RWPE1 (cell line): ENCODE measurements at regions not wholly inside any gene's neighbourhood (a gene's known extent, or its start where the extent isn't known, plus 50 kb on each side); places are given as distances from the start of the nearest gene placed in this dataset.

Source experiments
- CTCF ChIA-PET: fragments of 350-600 bp; sonication (Branson Sonifier 250); formaldehyde crosslinking; extraction: SDS; loops from one replicate; lab custom pipeline; 2021; lab: Yijun Ruan, JAX
- POLR2A ChIA-PET: fragments of 400-600 bp; formaldehyde crosslinking; extraction: SDS; loops from one replicate; lab custom pipeline; 2020; ENCODE audit warnings: antibody characterized with exemption; ENCODE audit not compliant: low non-redundant PET; lab: Yijun Ruan, JAX
- DNase-seq: peaks from one replicate; pipeline ENCODE4 v3.0.0; 2012; ENCODE audit warnings: low spot score
- H3K27ac ChIP-seq: fragments of 450-650 bp; 2 replicates; pipeline ENCODE4 v1.5.1; 2017
- CTCF ChIP-seq: fragments of 450-650 bp; conservative IDR thresholded peaks from 2 replicates; pipeline ENCODE4 v1.5.1; 2017; ENCODE audit warnings: low read depth, mild to moderate bottlenecking

GRCh38 chr16:73347500-73348375 lies 299.8 kb upstream of the ZFHX3 start:
- ChIA-PET CTCF (interaction anchor here (0.6 kb wide), 1 partner anchor 1270 kb away, joined by 3 read pairs; no protein-coding TSS in a partner anchor), POLR2A (no interaction called here)
- no peak overlapping the region for H3K27ac ChIP-seq
- no peak for TF ChIP-seq CTCF
- no peak for DNase-seq

GRCh38 chr16:73339821-73340220 lies 291.9 kb upstream of the ZFHX3 start:
- no peak overlapping the region for H3K27ac ChIP-seq
- ChIA-PET POLR2A (no interaction called here), CTCF (no interaction called here)
- no peak for TF ChIP-seq CTCF
- DNase-seq, result no peak

- POLR2A ChIA-PET, result no interaction called here
- no peak for DNase-seq
- no peak for TF ChIP-seq CTCF
- no peak overlapping the region for H3K27ac ChIP-seq
- CTCF ChIA-PET, result no interaction called here
These were observed 289.7 kb upstream of the ZFHX3 start for GRCh38 chr16:73337373-73338296.

- no peak for TF ChIP-seq CTCF
- POLR2A ChIA-PET, result no interaction called here
- no peak overlapping the region for H3K27ac ChIP-seq
- no peak for DNase-seq
- CTCF ChIA-PET, result no interaction called here
These were observed 281.7 kb upstream of the ZFHX3 start for GRCh38 chr16:73329358-73330286.

GRCh38 chr16:73326770-73327470 lies 279.0 kb upstream of the ZFHX3 start:
- ChIA-PET CTCF (no interaction called here), POLR2A (no interaction called here)
- TF ChIP-seq CTCF, result no peak
- H3K27ac ChIP-seq, result no peak overlapping the region
- DNase-seq, result no peak
